Peyer's patch (tissue), 4 donors: ENCODE measurements at regions not wholly inside any gene's neighbourhood (a gene's known extent, or its start where the extent isn't known, plus 50 kb on each side); places are given as distances from the start of the nearest gene placed in this dataset.

Experiments
- POLR2A ChIP-seq, 2 donors: fragments of 450-650 bp; IDR thresholded peaks; one replicate each; pipeline ENCODE4 v1.5.1; 2017; ENCODE audit warnings: antibody characterized with exemption in 2 of 2, mild to moderate bottlenecking in 2 of 2, moderate library complexity in 2 of 2
- TF ChIP-seq, protein P1 (sequence below), 6 experiments: fragments of 450-650 bp in 4 of 6; fragments of 200-600 bp in 2 of 6; sonication (generic) in 1 of 6; IDR thresholded peaks; one replicate each; pipeline ENCODE4 v1.5.1; 2017 to 2019; ENCODE audit warnings: antibody characterized with exemption in 6 of 6, mild to moderate bottlenecking in 3 of 6, moderate library complexity in 1 of 6

DNA sequence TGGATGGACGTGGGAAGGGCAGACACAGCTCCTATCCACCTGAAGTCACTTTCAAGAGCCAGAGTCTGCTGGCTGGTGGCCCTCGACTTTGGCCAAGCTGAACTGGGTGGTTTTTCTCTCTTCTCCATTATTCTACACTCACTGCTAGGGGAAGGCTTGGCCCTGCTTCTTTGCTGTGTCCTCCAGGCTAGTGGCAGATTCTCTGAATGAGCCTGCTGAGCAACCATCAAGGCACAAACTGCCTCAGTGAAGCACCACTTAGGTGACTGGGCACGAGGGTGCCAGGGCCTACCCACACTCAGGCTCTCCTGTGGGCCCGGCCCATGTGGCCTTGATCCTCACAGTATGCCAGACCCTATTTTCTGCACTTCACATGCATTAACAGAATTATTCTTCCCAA is 92.0 kb downstream of the PJA1 start:
- TF ChIP-seq, protein P1, sequence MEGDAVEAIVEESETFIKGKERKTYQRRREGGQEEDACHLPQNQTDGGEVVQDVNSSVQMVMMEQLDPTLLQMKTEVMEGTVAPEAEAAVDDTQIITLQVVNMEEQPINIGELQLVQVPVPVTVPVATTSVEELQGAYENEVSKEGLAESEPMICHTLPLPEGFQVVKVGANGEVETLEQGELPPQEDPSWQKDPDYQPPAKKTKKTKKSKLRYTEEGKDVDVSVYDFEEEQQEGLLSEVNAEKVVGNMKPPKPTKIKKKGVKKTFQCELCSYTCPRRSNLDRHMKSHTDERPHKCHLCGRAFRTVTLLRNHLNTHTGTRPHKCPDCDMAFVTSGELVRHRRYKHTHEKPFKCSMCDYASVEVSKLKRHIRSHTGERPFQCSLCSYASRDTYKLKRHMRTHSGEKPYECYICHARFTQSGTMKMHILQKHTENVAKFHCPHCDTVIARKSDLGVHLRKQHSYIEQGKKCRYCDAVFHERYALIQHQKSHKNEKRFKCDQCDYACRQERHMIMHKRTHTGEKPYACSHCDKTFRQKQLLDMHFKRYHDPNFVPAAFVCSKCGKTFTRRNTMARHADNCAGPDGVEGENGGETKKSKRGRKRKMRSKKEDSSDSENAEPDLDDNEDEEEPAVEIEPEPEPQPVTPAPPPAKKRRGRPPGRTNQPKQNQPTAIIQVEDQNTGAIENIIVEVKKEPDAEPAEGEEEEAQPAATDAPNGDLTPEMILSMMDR (IDR thresholded peaks at IDR 0.05): no peak
- no peak for TF ChIP-seq POLR2A (IDR thresholded peaks at IDR 0.05)
